Left lung (tissue), 4 donors: ENCODE measurements at regions not wholly inside any gene's neighbourhood (a gene's known extent, or its start where the extent isn't known, plus 50 kb on each side); places are given as distances from the start of the nearest gene placed in this dataset.
A peak's percentile ranks its signal among the peaks of the same experiment; 100 is the strongest.

Experiments
- ATAC-seq: fragments of 200-7000 bp; cut with Tn5 transposase; one replicate; pipeline ENCODE4 v1.9.1; 2020; ENCODE audit warnings: moderate library complexity
- DNase-seq, 4 donors: peaks; one replicate each; pipeline ENCODE4 v3.0.0-alpha.2; 2013 to 2020
- H3K27ac ChIP-seq, 2 donors: fragments of 200-600 bp; sonication (generic) in 1 of 2; one replicate each; pipeline versions ENCODE4 v1.5.0 to v1.8.0; 2020 to 2021
- H3K27me3 ChIP-seq, 2 donors: fragments of 200-600 bp; sonication (generic) in 1 of 2; one replicate each; pipeline versions ENCODE4 v1.5.0 to v1.8.0; 2020 to 2021
- H3K36me3 ChIP-seq, 2 donors: fragments of 200-600 bp; sonication (generic) in 1 of 2; one replicate each; pipeline versions ENCODE4 v1.5.0 to v1.8.0; 2020 to 2021
- H3K4me1 ChIP-seq, 2 donors: fragments of 200-600 bp; one replicate each; pipeline ENCODE4 v1.8.0; 2021
- H3K4me3 ChIP-seq, 2 donors: fragments of 200-600 bp; sonication (generic) in 1 of 2; one replicate each; pipeline versions ENCODE4 v1.5.0 to v1.8.0; 2020 to 2021; ENCODE audit warnings: mild to moderate bottlenecking in 1 of 2
- H3K9me3 ChIP-seq, 2 donors: fragments of 200-600 bp; sonication (generic) in 1 of 2; one replicate each; pipeline versions ENCODE4 v1.5.0 to v1.8.0; 2020 to 2021
- CTCF ChIP-seq, 2 donors: fragments of 200-600 bp; sonication (generic) in 1 of 2; IDR thresholded peaks; one replicate each; pipeline versions ENCODE4 v1.5.0 to v1.8.0; 2021; ENCODE audit warnings: antibody characterized with exemption in 2 of 2
- intact Hi-C, 2 donors: fragments of 100-400 bp; cut with DNase I; formaldehyde crosslinking; loops; one replicate each; pipeline versions ENCODE4 v1.11.2 to v1.14.2; 2022
- donor health status: DM: no; HTN: yes; CAD: no.
- donor health status: DM: no; HTN: no; CAD: no.

- H3K4me3 ChIP-seq, result no peak overlapping the region
- H3K36me3 ChIP-seq, result no peaks in the 10 kb centered on the region
- H3K27me3 ChIP-seq, result peaks cover 0 to 6% of the 10 kb centered on the region in 2 donors
- no peak for ATAC-seq
- no peaks in the 10 kb centered on the region for H3K4me1 ChIP-seq
- intact Hi-C loops, result no loop called here
- H3K9me3 ChIP-seq, result no peaks in the 10 kb centered on the region
- no peak for TF ChIP-seq CTCF (IDR thresholded peaks at IDR 0.05)
- H3K27ac ChIP-seq, result no peak overlapping the region
- DNase-seq, result no peak
Measured at GRCh38 chr14:62159314-62159713, 397.1 kb downstream of the SNAPC1 start.

GRCh38 chr14:62162998-62163589, 400.9 kb downstream of the SNAPC1 start:
- intact Hi-C loops, result no loop called here
- peak; percentile 85 for ATAC-seq

GRCh38 chr14:62168564-62169155, 406.4 kb downstream of the SNAPC1 start:
- H3K27me3 ChIP-seq, result no peaks in the 10 kb centered on the region
- intact Hi-C loops, result no loop called here
- H3K36me3 ChIP-seq, result no peaks in the 10 kb centered on the region
- TF ChIP-seq CTCF (IDR thresholded peaks at IDR 0.05), result no peak
- no peak overlapping the region for H3K4me3 ChIP-seq
- no peaks in the 10 kb centered on the region for H3K9me3 ChIP-seq
- no peaks in the 10 kb centered on the region for H3K4me1 ChIP-seq
- ATAC-seq (no peak), DNase-seq (no peak)
- no peak overlapping the region for H3K27ac ChIP-seq

More at GRCh38 chr14:62162998-62163589, 400.9 kb downstream of the SNAPC1 start:
- TF ChIP-seq CTCF (IDR thresholded peaks at IDR 0.05), result peak; percentile 55 to 63
- Histone ChIP-seq H3K36me3 (no peaks in the 10 kb centered on the region), H3K4me1 (no peaks in the 10 kb centered on the region), H3K9me3 (no peaks in the 10 kb centered on the region), H3K27me3 (peaks cover 0 to 6% of the 10 kb centered on the region in 2 donors), H3K4me3 (no peak overlapping the region), H3K27ac (no peak overlapping the region)
- peak in 2 of 4 donors; percentile 43 to 58 for DNase-seq

DNA sequence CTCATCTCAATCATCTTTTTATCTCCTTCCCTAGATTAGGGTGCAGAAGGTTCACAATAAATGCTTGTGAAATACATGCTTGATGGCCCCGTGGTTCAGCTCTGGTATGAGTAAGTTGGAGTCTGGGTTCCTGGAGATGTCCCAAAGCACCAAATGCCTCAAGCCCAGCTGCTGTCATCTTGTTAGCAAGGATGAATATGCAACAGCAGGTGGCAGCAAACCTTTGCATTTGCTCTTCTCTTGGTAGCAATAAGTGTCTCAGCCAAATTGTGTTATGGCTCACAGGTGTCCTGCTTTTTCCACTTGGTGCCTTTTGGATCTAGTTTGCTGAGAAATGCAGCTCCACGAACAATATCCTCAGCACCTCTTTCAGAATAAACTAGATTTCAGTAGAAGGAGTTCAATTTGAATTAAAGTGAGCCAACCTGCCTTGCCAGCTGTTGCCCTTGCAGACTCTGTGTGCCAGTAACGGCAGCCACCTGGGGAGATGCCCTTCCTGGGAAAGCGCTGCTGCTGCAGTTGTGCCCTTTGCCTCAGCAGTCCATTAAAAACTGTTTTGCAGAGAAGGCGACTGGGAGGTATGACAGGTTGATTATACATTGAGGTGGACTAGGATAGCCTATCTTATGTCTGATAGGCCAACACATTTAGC, 417.3 kb downstream of the SNAPC1 start:
- Histone ChIP-seq H3K36me3 (no peaks in the 10 kb centered on the region), H3K4me1 (no peaks in the 10 kb centered on the region), H3K4me3 (no peak overlapping the region), H3K27me3 (no peaks in the 10 kb centered on the region), H3K27ac (no peak overlapping the region), H3K9me3 (no peaks in the 10 kb centered on the region)
- ATAC-seq (peak; percentile 86), DNase-seq (peak; percentile 29 to 76 (median 46))
- intact Hi-C loops, result loop anchor here in 1 of 2 donors (10.0 kb wide), 1 partner anchor 1095 kb away; no protein-coding TSS in a partner anchor
- TF ChIP-seq CTCF (IDR thresholded peaks at IDR 0.05), result peak; percentile 43 to 45

DNA sequence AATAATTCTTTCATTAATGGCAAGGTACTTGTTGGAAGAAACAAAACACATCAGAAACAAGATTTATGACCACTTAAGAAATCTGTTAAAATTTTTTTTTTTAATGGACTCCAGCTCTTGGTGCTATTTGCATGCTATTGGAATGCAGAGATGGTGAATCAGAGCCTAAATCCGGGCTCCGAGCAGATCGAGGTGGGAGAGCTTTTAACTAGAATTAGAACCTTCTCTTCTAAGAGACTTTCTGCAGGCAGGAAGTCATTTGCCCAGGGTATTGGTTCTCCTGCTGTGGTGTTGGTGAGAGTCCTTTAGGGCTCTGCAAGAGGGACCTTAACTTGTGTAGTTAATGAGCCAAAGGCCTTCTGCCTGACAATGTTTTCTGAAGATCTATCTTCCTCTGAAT, 419.4 kb downstream of the SNAPC1 start:
- H3K27me3 ChIP-seq, result no peaks in the 10 kb centered on the region
- DNase-seq (no peak), ATAC-seq (no peak)
- no peaks in the 10 kb centered on the region for H3K4me1 ChIP-seq
- H3K27ac ChIP-seq, result no peak overlapping the region
- intact Hi-C loops, result no loop called here
- H3K4me3 ChIP-seq, result no peak overlapping the region
- no peak for TF ChIP-seq CTCF (IDR thresholded peaks at IDR 0.05)
- no peaks in the 10 kb centered on the region for H3K9me3 ChIP-seq
- no peaks in the 10 kb centered on the region for H3K36me3 ChIP-seq
